NB4 (cell line): ENCODE measurements at regions not wholly inside any gene's neighbourhood (a gene's known extent, or its start where the extent isn't known, plus 50 kb on each side); places are given as distances from the start of the nearest gene placed in this dataset.
"Not testable (repeated sequence)": the region's sequence is repeated elsewhere in the genome, so short reads cannot be mapped to it uniquely, and the experiment has no call there.

Source experiments
- MYC ChIP-seq: IDR thresholded peaks from 2 replicates; pipeline ENCODE4 v1.6.1; 2011; ENCODE audit warnings: low read depth, low read length
- POLR2A ChIP-seq: IDR thresholded peaks from 2 replicates; pipeline ENCODE4 v1.6.1; 2011; ENCODE audit warnings: mild to moderate bottlenecking; ENCODE audit not compliant: insufficient read length; ENCODE audit errors: extremely low read depth
- TF ChIP-seq, protein P1 (sequence below): IDR thresholded peaks from one replicate; pipeline ENCODE4 v1.5.1; 2012; ENCODE audit warnings: low read depth, low read length

DNA sequence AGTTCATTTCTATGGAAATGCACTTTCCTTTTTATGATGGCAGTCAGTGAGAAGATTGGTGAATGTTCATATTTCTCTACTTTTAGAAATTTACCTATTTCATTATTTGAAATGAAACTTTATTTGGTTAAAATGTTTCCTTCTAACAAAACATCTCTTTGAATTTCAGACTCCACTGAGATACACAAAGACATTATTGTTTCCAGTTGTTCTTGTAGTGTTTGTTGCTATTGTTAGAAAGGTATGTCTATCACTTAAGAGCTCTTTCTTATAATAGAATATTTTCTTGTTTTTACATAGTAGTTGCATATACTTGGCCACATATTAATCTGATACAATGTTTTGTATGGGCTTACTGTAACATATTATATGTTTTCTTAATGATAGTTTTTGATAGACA is 76.8 kb downstream of the KBTBD2 start:
- TF ChIP-seq, protein P1, sequence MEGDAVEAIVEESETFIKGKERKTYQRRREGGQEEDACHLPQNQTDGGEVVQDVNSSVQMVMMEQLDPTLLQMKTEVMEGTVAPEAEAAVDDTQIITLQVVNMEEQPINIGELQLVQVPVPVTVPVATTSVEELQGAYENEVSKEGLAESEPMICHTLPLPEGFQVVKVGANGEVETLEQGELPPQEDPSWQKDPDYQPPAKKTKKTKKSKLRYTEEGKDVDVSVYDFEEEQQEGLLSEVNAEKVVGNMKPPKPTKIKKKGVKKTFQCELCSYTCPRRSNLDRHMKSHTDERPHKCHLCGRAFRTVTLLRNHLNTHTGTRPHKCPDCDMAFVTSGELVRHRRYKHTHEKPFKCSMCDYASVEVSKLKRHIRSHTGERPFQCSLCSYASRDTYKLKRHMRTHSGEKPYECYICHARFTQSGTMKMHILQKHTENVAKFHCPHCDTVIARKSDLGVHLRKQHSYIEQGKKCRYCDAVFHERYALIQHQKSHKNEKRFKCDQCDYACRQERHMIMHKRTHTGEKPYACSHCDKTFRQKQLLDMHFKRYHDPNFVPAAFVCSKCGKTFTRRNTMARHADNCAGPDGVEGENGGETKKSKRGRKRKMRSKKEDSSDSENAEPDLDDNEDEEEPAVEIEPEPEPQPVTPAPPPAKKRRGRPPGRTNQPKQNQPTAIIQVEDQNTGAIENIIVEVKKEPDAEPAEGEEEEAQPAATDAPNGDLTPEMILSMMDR = not testable (repeated sequence)
- TF ChIP-seq POLR2A, MYC: not testable (repeated sequence)
